Activated T-cell treated with anti-CD3 and anti-CD28 coated beads, Interleukin-2, amount 50 U/mL, for 72 hours (primary cell): ENCODE measurements at regions not wholly inside any gene's neighbourhood (a gene's known extent, or its start where the extent isn't known, plus 50 kb on each side); places are given as distances from the start of the nearest gene placed in this dataset.
"Not testable (repeated sequence)": the region's sequence is repeated elsewhere in the genome, so short reads cannot be mapped to it uniquely, and the experiment has no call there.

ENCODE experiments used
- ATAC-seq, 2 donors: fragments of 150-1000 bp; cut with Tn5 transposase; replicated peaks in 1 of 2; 2 replicates each; pipeline ENCODE4 v1.10.0; 2021; ENCODE audit warnings: moderate library complexity in 2 of 2, mild to moderate bottlenecking in 1 of 2
- DNase-seq, 2 donors: peaks; one replicate each; pipeline ENCODE4 v3.0.0; 2021 to 2022; ENCODE audit warnings: mixed read lengths in 1 of 2
- H3K27ac Mint-ChIP-seq: one replicate; pipeline ENCODE4 v1.8.0; 2022; ENCODE audit warnings: mild to moderate bottlenecking, moderate library complexity, mixed read lengths
- H3K27me3 Mint-ChIP-seq: one replicate; pipeline ENCODE4 v1.8.0; 2022; ENCODE audit warnings: low read depth, mixed read lengths
- H3K36me3 Mint-ChIP-seq, 2 donors: one replicate each; pipeline ENCODE4 v1.8.0; 2022; ENCODE audit warnings: mixed read lengths in 2 of 2, mild to moderate bottlenecking in 1 of 2; ENCODE audit not compliant: insufficient read depth in 2 of 2
- H3K4me1 Mint-ChIP-seq: one replicate; pipeline ENCODE4 v1.8.0; 2022; ENCODE audit warnings: low read depth, mixed read lengths
- H3K4me3 Mint-ChIP-seq, 2 donors: one replicate each; pipeline ENCODE4 v1.8.0; 2022; ENCODE audit warnings: mild to moderate bottlenecking in 2 of 2, mixed read lengths in 2 of 2, moderate library complexity in 2 of 2
- H3K9me3 Mint-ChIP-seq, 2 donors: one replicate each; pipeline ENCODE4 v1.8.0; 2022; ENCODE audit warnings: mixed read lengths in 2 of 2

GRCh38 chrY:20998016-20998415, 242.1 kb downstream of the RPS4Y2 start:
- H3K4me1 Mint-ChIP-seq: no peaks in the 10 kb centered on the region
- ATAC-seq (peak in 1 of 2 donors; percentile 78), DNase-seq (peak in 1 of 2 donors; percentile 33)
- H3K27ac Mint-ChIP-seq: peak overlapping the region; percentile 81
- peak overlapping the region in 1 of 2 donors; percentile 71 for H3K4me3 Mint-ChIP-seq
- no peaks in the 10 kb centered on the region for H3K9me3 Mint-ChIP-seq
- H3K36me3 Mint-ChIP-seq: no peaks in the 10 kb centered on the region
- H3K27me3 Mint-ChIP-seq: no peaks in the 10 kb centered on the region

GRCh38 chrY:20998483-20998882, 242.6 kb downstream of the RPS4Y2 start:
- DNase-seq (no peak), ATAC-seq (peak in 1 of 2 donors; percentile 33)
- no peaks in the 10 kb centered on the region for H3K4me1 Mint-ChIP-seq
- no peaks in the 10 kb centered on the region for H3K9me3 Mint-ChIP-seq
- no peaks in the 10 kb centered on the region for H3K36me3 Mint-ChIP-seq
- peak overlapping the region in 1 of 2 donors; percentile 71 for H3K4me3 Mint-ChIP-seq
- H3K27me3 Mint-ChIP-seq: no peaks in the 10 kb centered on the region
- peak overlapping the region; percentile 81 for H3K27ac Mint-ChIP-seq

- ATAC-seq: peak in 1 of 2 donors; percentile 61
Measured at GRCh38 chrY:21001102-21001501, 245.2 kb downstream of the RPS4Y2 start.

GRCh38 chrY:21003059-21003458, 247.2 kb downstream of the RPS4Y2 start:
- peak in 1 of 2 donors; percentile 50 for ATAC-seq

More at GRCh38 chrY:21001102-21001501, 245.2 kb downstream of the RPS4Y2 start:
- no peaks in the 10 kb centered on the region for H3K27me3 Mint-ChIP-seq
- no peaks in the 10 kb centered on the region for H3K36me3 Mint-ChIP-seq
- peak overlapping the region; percentile 82 for H3K27ac Mint-ChIP-seq
- H3K9me3 Mint-ChIP-seq: no peaks in the 10 kb centered on the region
- no peak for DNase-seq
- H3K4me3 Mint-ChIP-seq: peak overlapping the region in 1 of 2 donors; percentile 32
- no peaks in the 10 kb centered on the region for H3K4me1 Mint-ChIP-seq

GRCh38 chrY:21005531-21005930, 249.6 kb downstream of the RPS4Y2 start:
- DNase-seq (no peak), ATAC-seq (peak in 1 of 2 donors; percentile 49)
- Mint-ChIP-seq H3K4me1 (no peaks in the 10 kb centered on the region), H3K9me3 (peaks cover 0 to 2% of the 10 kb centered on the region in 2 donors), H3K27me3 (no peaks in the 10 kb centered on the region), H3K36me3 (no peaks in the 10 kb centered on the region), H3K4me3 (no peak overlapping the region), H3K27ac (no peak overlapping the region)

More at GRCh38 chrY:21003059-21003458, 247.2 kb downstream of the RPS4Y2 start:
- Mint-ChIP-seq H3K27me3 (no peaks in the 10 kb centered on the region), H3K4me1 (no peaks in the 10 kb centered on the region), H3K4me3 (no peak overlapping the region), H3K36me3 (no peaks in the 10 kb centered on the region), H3K9me3 (no peaks in the 10 kb centered on the region), H3K27ac (no peak overlapping the region)
- DNase-seq: no peak

- no peak for ATAC-seq
- Mint-ChIP-seq H3K36me3 (no peaks in the 10 kb centered on the region), H3K9me3 (no peaks in the 10 kb centered on the region), H3K4me3 (peak overlapping the region in 1 of 2 donors; percentile 73), H3K4me1 (no peaks in the 10 kb centered on the region), H3K27me3 (no peaks in the 10 kb centered on the region), H3K27ac (no peak overlapping the region)
- DNase-seq: no peak
Measured at GRCh38 chrY:21021811-21022210, 265.9 kb downstream of the RPS4Y2 start.

- no peaks in the 10 kb centered on the region for H3K36me3 Mint-ChIP-seq
- H3K27ac Mint-ChIP-seq: no peak overlapping the region
- ATAC-seq: peak in 1 of 2 donors; percentile 97
- no peaks in the 10 kb centered on the region for H3K9me3 Mint-ChIP-seq
- H3K27me3 Mint-ChIP-seq: no peaks in the 10 kb centered on the region
- H3K4me1 Mint-ChIP-seq: no peaks in the 10 kb centered on the region
- DNase-seq: peak in 1 of 2 donors; percentile 25
- peak overlapping the region in 1 of 2 donors; percentile 73 for H3K4me3 Mint-ChIP-seq
Measured at GRCh38 chrY:21022326-21023044, 266.6 kb downstream of the RPS4Y2 start.

GRCh38 chrY:21023906-21024305, 268.0 kb downstream of the RPS4Y2 start:
- H3K4me3 Mint-ChIP-seq: peak overlapping the region in 1 of 2 donors; percentile 25
- no peaks in the 10 kb centered on the region for H3K36me3 Mint-ChIP-seq
- no peaks in the 10 kb centered on the region for H3K27me3 Mint-ChIP-seq
- H3K27ac Mint-ChIP-seq: no peak overlapping the region
- H3K4me1 Mint-ChIP-seq: no peaks in the 10 kb centered on the region
- DNase-seq (no peak), ATAC-seq (no peak)
- H3K9me3 Mint-ChIP-seq: no peaks in the 10 kb centered on the region

- Mint-ChIP-seq H3K36me3 (peaks cover 0 to 2% of the 10 kb centered on the region in 2 donors), H3K4me1 (no peaks in the 10 kb centered on the region), H3K4me3 (peak overlapping the region in 1 of 2 donors; percentile 9), H3K27ac (no peak overlapping the region), H3K27me3 (no peaks in the 10 kb centered on the region), H3K9me3 (no peaks in the 10 kb centered on the region)
- peak in 1 of 2 donors; percentile 15 for DNase-seq
- ATAC-seq: peak in 1 of 2 donors; percentile 72
Measured at GRCh38 chrY:21028506-21028905, 272.6 kb downstream of the RPS4Y2 start.

GRCh38 chrY:21033363-21033762, 277.5 kb downstream of the RPS4Y2 start:
- H3K4me3 Mint-ChIP-seq: peak overlapping the region in 1 of 2 donors; percentile 78
- H3K27me3 Mint-ChIP-seq: no peaks in the 10 kb centered on the region
- H3K9me3 Mint-ChIP-seq: no peaks in the 10 kb centered on the region
- DNase-seq (no peak), ATAC-seq (no peak)
- peak overlapping the region; percentile 93 for H3K27ac Mint-ChIP-seq
- peaks cover 0 to 2% of the 10 kb centered on the region in 2 donors for H3K36me3 Mint-ChIP-seq
- H3K4me1 Mint-ChIP-seq: no peaks in the 10 kb centered on the region

GRCh38 chrY:21034151-21035061, 278.5 kb downstream of the RPS4Y2 start:
- ATAC-seq (peak in 1 of 2 donors; percentile 84), DNase-seq (peak in 1 of 2 donors; percentile 26)
- Mint-ChIP-seq H3K27me3 (no peaks in the 10 kb centered on the region), H3K4me3 (peak overlapping the region in 1 of 2 donors; percentile 67), H3K27ac (peak overlapping the region; percentile 54), H3K4me1 (no peaks in the 10 kb centered on the region), H3K36me3 (peaks cover 0 to 3% of the 10 kb centered on the region in 2 donors), H3K9me3 (no peaks in the 10 kb centered on the region)

GRCh38 chrY:21037398-21037797, 281.5 kb downstream of the RPS4Y2 start:
- H3K4me3 Mint-ChIP-seq: peak overlapping the region in 1 of 2 donors; percentile 50
- peak overlapping the region; percentile 10 for H3K27ac Mint-ChIP-seq
- H3K27me3 Mint-ChIP-seq, H3K4me1 Mint-ChIP-seq, H3K9me3 Mint-ChIP-seq, DNase-seq, H3K36me3 Mint-ChIP-seq: not testable (repeated sequence)
- ATAC-seq: peak in 1 of 2 donors; percentile 48

GRCh38 chrY:21039811-21040210, 283.9 kb downstream of the RPS4Y2 start:
- no peaks in the 10 kb centered on the region for H3K27me3 Mint-ChIP-seq
- H3K36me3 Mint-ChIP-seq: peaks cover 0 to 10% of the 10 kb centered on the region in 2 donors
- DNase-seq: no peak
- H3K4me3 Mint-ChIP-seq: no peak overlapping the region
- no peak for ATAC-seq
- no peaks in the 10 kb centered on the region for H3K4me1 Mint-ChIP-seq
- peaks cover 0 to 3% of the 10 kb centered on the region in 2 donors for H3K9me3 Mint-ChIP-seq
- H3K27ac Mint-ChIP-seq: no peak overlapping the region
